Ascending aorta (tissue), 2 donors: ENCODE measurements at regions not wholly inside any gene's neighbourhood (a gene's known extent, or its start where the extent isn't known, plus 50 kb on each side); places are given as distances from the start of the nearest gene placed in this dataset.

Source experiments
- DNase-seq, 2 donors: peaks; one replicate each; pipeline ENCODE4 v3.0.0-alpha.2; 2019; ENCODE audit warnings: low spot score in 2 of 2
- H3K27ac ChIP-seq, 2 donors: fragments of 200-600 bp; sonication (generic); one replicate each; pipeline ENCODE4 v1.5.1; 2016 to 2017; ENCODE audit warnings: mild to moderate bottlenecking in 1 of 2
- H3K27me3 ChIP-seq: fragments of 200-600 bp; sonication (generic); one replicate; pipeline ENCODE4 v1.5.1; 2017
- H3K36me3 ChIP-seq, 2 donors: fragments of 200-600 bp; sonication (generic); one replicate each; pipeline ENCODE4 v1.5.1; 2016
- H3K4me1 ChIP-seq, 2 donors: fragments of 200-600 bp; sonication (generic); one replicate each; pipeline ENCODE4 v1.5.1; 2016 to 2017; ENCODE audit warnings: mild to moderate bottlenecking in 1 of 2
- H3K4me3 ChIP-seq, 2 donors: fragments of 200-600 bp; sonication (generic); one replicate each; pipeline ENCODE4 v1.5.1; 2016 to 2017; ENCODE audit warnings: mild to moderate bottlenecking in 1 of 2
- H3K9me3 ChIP-seq, 2 donors: fragments of 200-600 bp; sonication (generic); one replicate each; pipeline ENCODE4 v1.5.1; 2016
- CTCF ChIP-seq, 3 experiments: fragments of 200-600 bp in 2 of 3; fragments of 450-650 bp in 1 of 3; sonication (generic) in 2 of 3; IDR thresholded peaks; one replicate each; pipeline ENCODE4 v1.5.1; 2016 to 2019; ENCODE audit warnings: antibody characterized with exemption in 3 of 3, mild to moderate bottlenecking in 1 of 3, moderate library complexity in 1 of 3
- intact Hi-C: fragments of 100-400 bp; cut with DNase I; formaldehyde crosslinking; loops from one replicate; pipeline ENCODE4 v1.15.1; 2023

GRCh38 chr6:140073456-140073855, 699.0 kb upstream of the CITED2 start:
- no peaks in the 10 kb centered on the region for H3K9me3 ChIP-seq
- TF ChIP-seq CTCF (IDR thresholded peaks at IDR 0.05) = no peak
- no peak overlapping the region for H3K4me3 ChIP-seq
- intact Hi-C loops = loop anchor here (10.0 kb wide), 4 partner anchors 309 to 911 kb away; no protein-coding TSS in a partner anchor
- DNase-seq = no peak
- H3K36me3 ChIP-seq = no peaks in the 10 kb centered on the region
- peaks cover 0 to 34% of the 10 kb centered on the region in 2 donors for H3K4me1 ChIP-seq
- H3K27ac ChIP-seq = no peak overlapping the region
- H3K27me3 ChIP-seq = no peaks in the 10 kb centered on the region

- Histone ChIP-seq H3K4me1 (peaks cover 0 to 28% of the 10 kb centered on the region in 2 donors), H3K36me3 (no peaks in the 10 kb centered on the region), H3K4me3 (no peak overlapping the region), H3K27ac (peak overlapping the region in 1 of 2 donors; percentile 5), H3K9me3 (no peaks in the 10 kb centered on the region), H3K27me3 (no peaks in the 10 kb centered on the region)
- intact Hi-C loops = loop anchor here (10.0 kb wide), 4 partner anchors 307 to 913 kb away; no protein-coding TSS in a partner anchor
- no peak for DNase-seq
- no peak for TF ChIP-seq CTCF (IDR thresholded peaks at IDR 0.05)
Observed at GRCh38 chr6:140071601-140072062, 697.2 kb upstream of the CITED2 start.

GRCh38 chr6:140070846-140071473, 696.5 kb upstream of the CITED2 start:
- H3K36me3 ChIP-seq = no peaks in the 10 kb centered on the region
- H3K4me3 ChIP-seq = no peak overlapping the region
- H3K27ac ChIP-seq = peak overlapping the region in 1 of 2 donors; percentile 5
- no peak for TF ChIP-seq CTCF (IDR thresholded peaks at IDR 0.05)
- intact Hi-C loops = loop anchor here (10.0 kb wide), 4 partner anchors 306 to 914 kb away; no protein-coding TSS in a partner anchor
- no peaks in the 10 kb centered on the region for H3K27me3 ChIP-seq
- peaks cover 0 to 28% of the 10 kb centered on the region in 2 donors for H3K4me1 ChIP-seq
- no peak for DNase-seq
- no peaks in the 10 kb centered on the region for H3K9me3 ChIP-seq

- H3K4me1 ChIP-seq = peaks cover 0 to 28% of the 10 kb centered on the region in 2 donors
- no peak overlapping the region for H3K4me3 ChIP-seq
- no peak for TF ChIP-seq CTCF (IDR thresholded peaks at IDR 0.05)
- H3K27me3 ChIP-seq = no peaks in the 10 kb centered on the region
- H3K27ac ChIP-seq = no peak overlapping the region
- no peaks in the 10 kb centered on the region for H3K36me3 ChIP-seq
- DNase-seq = no peak
- no peaks in the 10 kb centered on the region for H3K9me3 ChIP-seq
- intact Hi-C loops = no loop called here
Observed at GRCh38 chr6:140069576-140069975, 695.1 kb upstream of the CITED2 start.

GRCh38 chr6:140068801-140069200, 694.4 kb upstream of the CITED2 start:
- intact Hi-C loops = no loop called here

More at GRCh38 chr6:140068801-140069200, 694.4 kb upstream of the CITED2 start:
- H3K36me3 ChIP-seq = no peaks in the 10 kb centered on the region
- DNase-seq = no peak
- H3K4me3 ChIP-seq = no peak overlapping the region
- peaks cover 0 to 28% of the 10 kb centered on the region in 2 donors for H3K4me1 ChIP-seq
- H3K27ac ChIP-seq = no peak overlapping the region
- TF ChIP-seq CTCF (IDR thresholded peaks at IDR 0.05) = no peak
- H3K9me3 ChIP-seq = no peaks in the 10 kb centered on the region
- H3K27me3 ChIP-seq = no peaks in the 10 kb centered on the region
